ENCODE measurements at regions not wholly inside any gene's neighbourhood (a gene's known extent, or its start where the extent isn't known, plus 50 kb on each side); places are given as distances from the start of the nearest gene placed in this dataset.

DNA sequence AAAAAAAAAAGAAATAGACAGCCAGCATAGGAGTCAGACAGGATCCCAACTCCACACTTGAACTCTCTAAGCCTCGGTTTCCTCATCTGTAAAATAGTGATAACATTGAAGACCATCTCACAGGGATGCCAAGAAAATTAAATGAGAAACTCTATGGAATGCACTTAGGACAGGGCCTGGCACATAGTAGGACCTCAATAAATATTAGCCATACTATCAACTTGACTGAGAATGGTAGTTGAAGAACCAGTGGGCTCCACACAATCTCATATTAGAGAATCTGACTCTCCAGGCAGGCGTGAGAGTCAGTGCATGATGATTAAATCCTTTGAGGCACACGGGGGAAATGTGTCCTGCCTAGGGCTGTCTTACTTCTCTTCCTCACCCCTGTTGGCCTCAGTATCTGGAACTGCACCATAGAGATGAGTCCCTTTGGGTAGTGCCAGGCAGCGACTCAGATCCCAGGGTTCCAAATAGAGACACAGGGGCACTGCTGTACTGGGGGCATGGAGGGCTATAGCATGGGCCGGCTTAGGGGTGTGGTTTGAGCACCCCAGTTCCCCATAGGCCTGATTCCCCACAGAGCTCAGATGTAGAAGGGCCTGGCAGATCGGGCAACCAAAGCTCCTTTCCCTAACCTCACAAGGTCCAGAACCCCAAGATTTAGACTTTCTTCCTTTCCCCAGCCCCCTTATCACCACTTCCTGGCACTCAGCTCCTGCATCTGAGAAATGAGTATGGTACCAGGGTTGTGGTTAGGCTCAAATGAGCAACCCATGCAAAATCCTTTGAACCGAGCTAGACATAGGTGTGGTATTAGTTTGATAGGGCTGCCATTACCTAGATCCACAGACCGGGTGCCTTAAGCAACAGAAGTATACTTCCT, 51.3 kb upstream of the CAB39 start:
- H3K9me2 ChIP-seq (ENCODE audit: insufficient read depth, low read length), result no peaks in the 10 kb centered on the region
- no peaks in the 10 kb centered on the region for H3K79me2 ChIP-seq (ENCODE audit: insufficient read depth, low read depth, low read length)
- no peak overlapping the region for H3K4me3 ChIP-seq (ENCODE audit: low read depth, low read length, poor library complexity, severe bottlenecking)
- TF ChIP-seq, protein P1, sequence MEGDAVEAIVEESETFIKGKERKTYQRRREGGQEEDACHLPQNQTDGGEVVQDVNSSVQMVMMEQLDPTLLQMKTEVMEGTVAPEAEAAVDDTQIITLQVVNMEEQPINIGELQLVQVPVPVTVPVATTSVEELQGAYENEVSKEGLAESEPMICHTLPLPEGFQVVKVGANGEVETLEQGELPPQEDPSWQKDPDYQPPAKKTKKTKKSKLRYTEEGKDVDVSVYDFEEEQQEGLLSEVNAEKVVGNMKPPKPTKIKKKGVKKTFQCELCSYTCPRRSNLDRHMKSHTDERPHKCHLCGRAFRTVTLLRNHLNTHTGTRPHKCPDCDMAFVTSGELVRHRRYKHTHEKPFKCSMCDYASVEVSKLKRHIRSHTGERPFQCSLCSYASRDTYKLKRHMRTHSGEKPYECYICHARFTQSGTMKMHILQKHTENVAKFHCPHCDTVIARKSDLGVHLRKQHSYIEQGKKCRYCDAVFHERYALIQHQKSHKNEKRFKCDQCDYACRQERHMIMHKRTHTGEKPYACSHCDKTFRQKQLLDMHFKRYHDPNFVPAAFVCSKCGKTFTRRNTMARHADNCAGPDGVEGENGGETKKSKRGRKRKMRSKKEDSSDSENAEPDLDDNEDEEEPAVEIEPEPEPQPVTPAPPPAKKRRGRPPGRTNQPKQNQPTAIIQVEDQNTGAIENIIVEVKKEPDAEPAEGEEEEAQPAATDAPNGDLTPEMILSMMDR (conservative IDR thresholded peaks at IDR 0.05; ENCODE audit: low read length), result no peak
- TF ChIP-seq EZH2phosphoT487 (IDR thresholded peaks at IDR 0.05; ENCODE audit: borderline replicate concordance, low read depth, low read length), result no peak
- H3K9me3 ChIP-seq (ENCODE audit: low read length), result no peaks in the 10 kb centered on the region
- no peak overlapping the region for H3K27ac ChIP-seq (ENCODE audit: low read depth, low read length, poor library complexity, severe bottlenecking)
- no peak for DNase-seq (ENCODE audit: low spot score)
- no peaks in the 10 kb centered on the region for H4K20me1 ChIP-seq (ENCODE audit: insufficient read depth, low read length)
- peaks cover 17% of the 10 kb centered on the region for H3K4me1 ChIP-seq (ENCODE audit: insufficient read depth, low read length, poor library complexity, severe bottlenecking)
- BruUV-seq (replicated peaks), result no TSS peak
- intact Hi-C loops (cut with micrococcal nuclease; ENCODE audit: unreplicated experiment), result no loop called here
- ChIA-PET POLR2A (interaction anchor here (0.6 to 1.6 kb wide), 6 partner anchors 10 to 129 kb away, joined by 3 to 6 read pairs (median 4); no protein-coding TSS in a partner anchor), CTCF (ENCODE audit: unreplicated experiment) (interaction anchor here (0.9 kb wide), 1 partner anchor 137 kb away, joined by 3 read pairs; no protein-coding TSS in a partner anchor)
- H2AFZ ChIP-seq (ENCODE audit: low read length), result peak overlapping the region; percentile 76
- H3K4me2 ChIP-seq (ENCODE audit: low read length), result 0 out of 2 replicates have a peak overlapping the region, but pooled peaks have one; percentile 34
- no peaks in the 10 kb centered on the region for H3K36me3 ChIP-seq (ENCODE audit: insufficient read depth, low read length)
